HCEC 1CT (cell line): ENCODE measurements at regions not wholly inside any gene's neighbourhood (a gene's known extent, or its start where the extent isn't known, plus 50 kb on each side); places are given as distances from the start of the nearest gene placed in this dataset.

Experiments used
- DNase-seq: peaks from one replicate; pipeline ENCODE4 v3.0.0-alpha.2; 2017

GRCh38 chr2:200752835-200753234 lies 58.9 kb upstream of the BZW1 start:
- DNase-seq, result no peak

- peak; percentile 82 for DNase-seq
Measured at GRCh38 chr2:200756618-200757321, 54.9 kb upstream of the BZW1 start.

GRCh38 chr2:200757399-200757798 lies 54.3 kb upstream of the BZW1 start:
- no peak for DNase-seq

- no peak for DNase-seq
Measured at GRCh38 chr2:200758341-200758740, 53.4 kb upstream of the BZW1 start.

- DNase-seq, result peak; percentile 51
Measured at GRCh38 chr2:200761266-200761665, 50.4 kb upstream of the BZW1 start.
